GM12891 (cell line): ENCODE measurements at regions not wholly inside any gene's neighbourhood (a gene's known extent, or its start where the extent isn't known, plus 50 kb on each side); places are given as distances from the start of the nearest gene placed in this dataset.

ENCODE experiments used
- DNase-seq: peaks from one replicate; pipeline ENCODE4 v3.0.0; 2011; ENCODE audit warnings: low spot score; ENCODE audit not compliant: insufficient read length
- FAIRE-seq: peaks from 2 replicates; lab custom pipeline; 2011; peaks lifted over from hg19 to GRCh38; lab: Jason Lieb, UNC
- PAX5 ChIP-seq: IDR thresholded peaks from 2 replicates; pipeline ENCODE4 v1.6.1; 2011; ENCODE audit warnings: low read length, moderate library complexity, mild to moderate bottlenecking; ENCODE audit not compliant: insufficient read depth, severe bottlenecking
- POLR2A ChIP-seq: IDR thresholded peaks from 2 replicates; pipeline ENCODE4 v1.6.1; 2011; ENCODE audit warnings: low read depth, low read length, control low read depth
- POLR2AphosphoS5 ChIP-seq: IDR thresholded peaks from 2 replicates; pipeline ENCODE4 v1.6.1; 2011; ENCODE audit warnings: low read depth, low read length, control low read depth
- POU2F2 ChIP-seq: IDR thresholded peaks from 2 replicates; pipeline ENCODE4 v1.6.1; 2011; ENCODE audit warnings: low read depth, mild to moderate bottlenecking, control low read depth, low read length, moderate library complexity
- SPI1 ChIP-seq: IDR thresholded peaks from 2 replicates; pipeline ENCODE4 v1.6.1; 2011; ENCODE audit warnings: low read depth, low read length, control low read depth
- TAF1 ChIP-seq: IDR thresholded peaks from 2 replicates; pipeline ENCODE4 v1.6.1; 2011; ENCODE audit warnings: low read depth, low read length, control low read depth

DNA sequence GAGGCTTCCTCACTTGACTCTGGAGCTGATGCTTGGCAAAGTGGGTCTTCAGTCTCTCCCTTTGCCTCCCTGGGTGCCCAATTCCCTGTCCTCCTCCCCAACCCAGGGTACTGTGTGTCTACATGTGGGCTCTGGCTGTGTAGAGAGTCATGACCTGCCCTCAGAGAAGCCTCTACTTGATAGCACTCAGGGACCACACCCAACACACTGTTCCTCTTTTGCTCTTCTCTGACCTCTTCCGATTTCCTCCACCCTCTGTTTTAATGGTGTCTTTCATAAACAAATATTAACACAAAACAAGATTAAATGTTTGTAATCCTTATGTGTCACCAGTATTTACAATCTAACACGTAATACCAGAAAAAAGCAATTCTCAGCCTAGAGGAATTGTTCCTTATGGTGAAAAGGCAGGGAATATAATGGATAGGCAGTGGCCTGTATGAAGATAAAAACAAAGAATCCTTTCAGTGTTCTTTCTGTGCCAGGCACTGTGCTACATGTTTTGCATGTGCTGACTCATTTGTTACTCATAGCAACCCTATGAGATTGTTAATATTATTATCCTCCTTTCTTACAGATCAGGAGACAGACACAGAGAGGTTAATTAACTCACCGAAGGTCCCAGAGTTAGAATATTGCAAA lies 58.2 kb downstream of the HSD3B1 start:
- DNase-seq (no peak), FAIRE-seq (no peak)
- TF ChIP-seq SPI1 = peak; percentile 73
- no peak for TF ChIP-seq POU2F2

- DNase-seq (no peak), FAIRE-seq (no peak)
- no peak for TF ChIP-seq TAF1
- TF ChIP-seq POLR2AphosphoS5 = no peak
- TF ChIP-seq PAX5 = no peak
- no peak for TF ChIP-seq POLR2A
- no peak for TF ChIP-seq POU2F2
- no peak for TF ChIP-seq SPI1
Observed at GRCh38 chr1:119569095-119569494, 62.1 kb downstream of the HSD3B1 start.
